Progenitor cell of endocrine pancreas (in vitro differentiated cells): ENCODE measurements at regions not wholly inside any gene's neighbourhood (a gene's known extent, or its start where the extent isn't known, plus 50 kb on each side); places are given as distances from the start of the nearest gene placed in this dataset.

Experiments
- DNase-seq: peaks from one replicate; pipeline ENCODE4 v3.0.0; 2021; ENCODE audit warnings: low spot score; ENCODE audit not compliant: unreplicated experiment
- H3K27ac Mint-ChIP-seq: 2 replicates; pipeline ENCODE4 v1.8.0; 2021; ENCODE audit warnings: mild to moderate bottlenecking, moderate library complexity, mixed read lengths
- H3K27me3 Mint-ChIP-seq: 2 replicates; pipeline ENCODE4 v1.8.0; 2021; ENCODE audit warnings: mixed read lengths
- H3K36me3 Mint-ChIP-seq: 2 replicates; pipeline ENCODE4 v1.8.0; 2022; ENCODE audit warnings: mixed read lengths; ENCODE audit not compliant: insufficient read depth
- H3K4me1 Mint-ChIP-seq: 2 replicates; pipeline ENCODE4 v1.8.0; 2021; ENCODE audit warnings: low read depth, mixed read lengths
- H3K4me3 Mint-ChIP-seq: 2 replicates; pipeline ENCODE4 v1.8.0; 2021; ENCODE audit warnings: low read depth, mild to moderate bottlenecking, moderate library complexity, mixed read lengths
- H3K9me3 Mint-ChIP-seq: 2 replicates; pipeline ENCODE4 v1.8.0; 2021; ENCODE audit warnings: low read depth, mixed read lengths
- CTCF ChIP-seq: fragments of 200-600 bp; sonication (generic); IDR thresholded peaks from one replicate; pipeline ENCODE4 v1.5.0; 2021; ENCODE audit warnings: antibody characterized with exemption, mild to moderate bottlenecking; ENCODE audit not compliant: unreplicated experiment

GRCh38 chr18:64714086-64714485 is 565.2 kb upstream of the LINC00305 start:
- no peak for DNase-seq
- Mint-ChIP-seq H3K4me1 (peaks cover 2% of the 10 kb centered on the region), H3K9me3 (no peaks in the 10 kb centered on the region), H3K27ac (no peak overlapping the region), H3K36me3 (no peaks in the 10 kb centered on the region), H3K27me3 (no peaks in the 10 kb centered on the region), H3K4me3 (no peak overlapping the region)
- no peak for TF ChIP-seq CTCF

GRCh38 chr18:64713284-64713683 is 564.4 kb upstream of the LINC00305 start:
- no peaks in the 10 kb centered on the region for H3K27me3 Mint-ChIP-seq
- no peak for TF ChIP-seq CTCF
- no peak overlapping the region for H3K4me3 Mint-ChIP-seq
- no peaks in the 10 kb centered on the region for H3K9me3 Mint-ChIP-seq
- DNase-seq, result no peak
- no peak overlapping the region for H3K27ac Mint-ChIP-seq
- H3K36me3 Mint-ChIP-seq, result no peaks in the 10 kb centered on the region
- peaks cover 2% of the 10 kb centered on the region for H3K4me1 Mint-ChIP-seq

GRCh38 chr18:64712035-64712434 is 563.1 kb upstream of the LINC00305 start:
- TF ChIP-seq CTCF, result no peak
- Mint-ChIP-seq H3K27me3 (no peaks in the 10 kb centered on the region), H3K36me3 (no peaks in the 10 kb centered on the region), H3K27ac (no peak overlapping the region), H3K4me3 (no peak overlapping the region), H3K4me1 (peaks cover 2% of the 10 kb centered on the region), H3K9me3 (no peaks in the 10 kb centered on the region)
- no peak for DNase-seq

- peaks cover 2% of the 10 kb centered on the region for H3K4me1 Mint-ChIP-seq
- peaks cover 2% of the 10 kb centered on the region for H3K9me3 Mint-ChIP-seq
- TF ChIP-seq CTCF, result no peak
- H3K4me3 Mint-ChIP-seq, result no peak overlapping the region
- no peaks in the 10 kb centered on the region for H3K27me3 Mint-ChIP-seq
- no peaks in the 10 kb centered on the region for H3K36me3 Mint-ChIP-seq
- DNase-seq, result no peak
- H3K27ac Mint-ChIP-seq, result no peak overlapping the region
Observed at GRCh38 chr18:64710105-64710861, 561.4 kb upstream of the LINC00305 start.

GRCh38 chr18:64707052-64707451 is 558.2 kb upstream of the LINC00305 start:
- no peak for TF ChIP-seq CTCF
- H3K9me3 Mint-ChIP-seq, result peaks cover 2% of the 10 kb centered on the region
- no peaks in the 10 kb centered on the region for H3K36me3 Mint-ChIP-seq
- H3K4me1 Mint-ChIP-seq, result no peaks in the 10 kb centered on the region
- no peak for DNase-seq
- no peak overlapping the region for H3K4me3 Mint-ChIP-seq
- no peak overlapping the region for H3K27ac Mint-ChIP-seq
- H3K27me3 Mint-ChIP-seq, result no peaks in the 10 kb centered on the region
